HG03175 (cell line): ENCODE measurements at regions not wholly inside any gene's neighbourhood (a gene's known extent, or its start where the extent isn't known, plus 50 kb on each side); places are given as distances from the start of the nearest gene placed in this dataset.

Source experiments
- ATAC-seq: cut with Tn5 transposase; IDR thresholded peaks from one replicate; pipeline ENCODE4 v1.9.1; 2021; ENCODE audit warnings: mild to moderate bottlenecking, moderate library complexity; ENCODE audit not compliant: unreplicated experiment

DNA sequence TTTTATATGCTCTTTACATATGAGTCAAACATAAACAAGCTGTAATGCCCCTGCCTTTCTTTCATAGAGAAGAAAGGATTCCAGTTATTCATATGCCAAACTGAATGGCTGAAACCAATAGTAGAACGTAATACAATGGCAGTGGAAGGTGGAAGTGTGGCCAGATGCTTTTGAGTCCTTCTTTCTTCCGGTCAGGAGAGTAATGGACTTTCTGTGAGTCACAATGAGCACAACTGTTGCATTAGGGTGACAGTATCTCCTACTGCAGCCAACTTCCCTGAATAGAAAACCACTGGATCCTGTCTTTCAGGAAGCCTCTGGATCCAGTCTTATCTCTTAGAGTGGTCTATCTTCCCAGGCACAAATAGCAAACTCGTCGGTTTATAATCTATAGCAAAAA is 855.2 kb downstream of the MAT2B start:
- no peak for ATAC-seq

- no peak for ATAC-seq
Observed at GRCh38 chr5:164361986-164362385, 856.6 kb downstream of the MAT2B start.

DNA sequence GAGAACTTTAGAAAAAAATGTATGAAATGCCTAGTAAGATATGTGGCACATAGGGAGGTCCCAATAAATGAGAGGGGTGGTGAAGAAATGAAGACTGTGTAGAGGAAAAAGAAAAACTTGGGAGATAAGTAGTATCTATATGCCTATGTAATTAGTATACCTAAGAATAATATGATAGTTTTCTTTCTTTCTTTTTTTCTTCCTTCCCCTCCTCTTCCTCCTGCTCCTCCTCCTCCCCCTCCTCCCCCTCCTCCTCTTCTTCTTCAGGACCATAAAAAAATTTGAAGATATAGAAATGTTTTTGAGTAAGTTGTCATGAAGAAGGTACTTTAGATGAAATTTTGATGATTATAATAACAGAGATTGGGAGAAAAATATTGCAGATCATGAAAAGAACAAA is 857.4 kb downstream of the MAT2B start:
- ATAC-seq = no peak

GRCh38 chr5:164364237-164365208 is 859.1 kb downstream of the MAT2B start:
- no peak for ATAC-seq

- no peak for ATAC-seq
Observed at GRCh38 chr5:164370841-164371240, 865.4 kb downstream of the MAT2B start.

DNA sequence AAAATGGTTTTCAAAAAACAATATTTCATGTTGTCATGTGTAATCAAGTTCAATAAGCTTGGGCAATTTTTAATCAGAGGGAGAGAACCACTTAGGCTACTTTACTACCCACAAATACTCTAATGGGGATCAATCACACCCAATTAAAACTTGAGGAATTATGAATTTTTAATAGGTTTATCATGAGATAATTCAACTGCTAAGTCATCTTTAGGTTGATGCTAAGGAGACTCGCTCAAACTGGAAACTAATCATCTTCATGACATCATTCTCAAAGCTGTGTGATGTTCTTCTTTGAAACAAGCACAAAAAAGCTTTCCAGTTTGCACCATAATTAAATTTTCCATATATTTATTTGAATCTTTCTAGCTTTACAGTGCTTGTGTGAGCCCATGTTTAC is 867.5 kb downstream of the MAT2B start:
- no peak for ATAC-seq

- ATAC-seq = no peak
Observed at GRCh38 chr5:164373876-164374275, 868.5 kb downstream of the MAT2B start.

DNA sequence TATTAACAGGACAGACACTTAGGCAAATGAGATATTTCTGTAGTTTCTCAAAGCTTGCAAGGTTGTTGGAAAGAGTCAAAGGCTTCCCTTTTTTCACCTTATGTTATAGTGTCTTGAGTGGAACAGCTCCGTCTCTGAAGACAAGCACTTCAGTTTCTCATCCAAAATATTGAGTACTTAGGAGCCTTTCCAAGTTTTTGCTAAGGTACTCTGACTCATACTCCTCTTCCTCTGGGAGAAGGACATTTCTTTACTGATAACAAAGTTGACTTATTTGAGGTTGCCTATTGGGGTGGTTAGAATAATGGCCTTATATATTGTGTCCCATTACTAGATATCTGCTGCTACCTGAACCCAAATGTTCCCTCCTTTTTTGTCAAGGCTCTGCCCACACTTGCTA is 869.6 kb downstream of the MAT2B start:
- no peak for ATAC-seq

DNA sequence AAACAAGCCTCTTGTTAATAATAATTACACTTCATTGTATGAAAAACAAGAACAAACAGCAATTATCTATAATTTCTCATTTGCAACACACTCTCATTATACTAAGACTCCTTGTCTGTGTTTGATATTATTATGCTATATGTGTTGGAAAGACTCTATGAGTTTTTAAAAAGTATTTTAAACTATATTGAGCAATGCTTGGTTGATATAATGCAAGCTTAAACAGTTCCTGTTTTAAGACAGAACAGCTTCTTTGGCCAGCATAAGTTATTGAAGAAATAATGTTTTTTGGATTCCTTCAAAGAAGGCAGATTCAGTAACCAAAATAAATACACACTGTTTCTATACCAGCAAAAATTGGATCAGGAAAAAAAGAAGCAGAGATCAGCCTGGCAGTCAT is 871.4 kb downstream of the MAT2B start:
- no peak for ATAC-seq

- ATAC-seq = no peak
Observed at GRCh38 chr5:164377746-164378145, 872.3 kb downstream of the MAT2B start.

DNA sequence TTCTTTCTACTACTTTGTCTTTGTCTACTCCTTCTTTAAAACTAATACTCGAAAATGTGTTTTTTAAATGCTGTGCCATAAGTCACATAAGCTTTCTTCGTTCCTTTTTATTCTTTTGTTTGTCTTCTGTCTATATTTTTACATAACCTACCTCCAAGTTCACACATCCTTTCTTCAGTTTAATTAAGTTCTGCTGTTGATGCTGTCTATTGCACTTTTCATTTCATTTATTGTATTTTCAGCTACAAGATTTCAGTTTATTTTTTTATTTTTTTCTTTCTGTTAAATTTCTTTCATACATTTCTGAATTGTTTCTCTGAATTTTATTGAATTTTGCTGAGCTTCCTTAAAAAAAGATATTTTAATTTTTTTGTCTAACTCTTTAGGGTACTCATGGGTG is 878.2 kb downstream of the MAT2B start:
- ATAC-seq = no peak

- ATAC-seq = no peak
Observed at GRCh38 chr5:164392531-164392930, 887.1 kb downstream of the MAT2B start.

DNA sequence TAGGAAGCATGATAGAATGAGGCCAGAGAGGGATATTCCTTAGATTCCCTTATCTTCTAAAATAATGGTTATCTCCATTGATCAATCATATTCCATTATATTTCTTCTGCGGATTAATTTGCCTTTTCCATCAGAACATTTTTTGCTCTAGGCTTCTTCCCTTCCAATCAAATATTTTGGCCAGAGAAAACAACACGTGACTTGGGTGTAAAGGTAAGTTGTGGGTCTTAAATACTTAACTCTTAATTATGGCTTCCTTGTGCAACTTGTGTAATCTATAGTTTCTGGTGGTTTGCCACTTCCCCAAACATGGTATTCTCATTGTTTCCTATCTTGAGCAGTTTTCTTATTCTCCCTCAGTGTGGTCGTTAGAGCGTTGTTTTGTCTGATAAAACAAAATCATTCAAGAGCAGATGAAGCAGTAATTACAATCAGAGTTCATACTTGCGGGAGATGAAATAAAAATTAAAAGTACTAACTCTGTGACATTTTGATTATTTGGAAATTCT is 889.3 kb downstream of the MAT2B start:
- no peak for ATAC-seq

GRCh38 chr5:164412531-164412930 is 907.1 kb downstream of the MAT2B start:
- ATAC-seq = no peak

DNA sequence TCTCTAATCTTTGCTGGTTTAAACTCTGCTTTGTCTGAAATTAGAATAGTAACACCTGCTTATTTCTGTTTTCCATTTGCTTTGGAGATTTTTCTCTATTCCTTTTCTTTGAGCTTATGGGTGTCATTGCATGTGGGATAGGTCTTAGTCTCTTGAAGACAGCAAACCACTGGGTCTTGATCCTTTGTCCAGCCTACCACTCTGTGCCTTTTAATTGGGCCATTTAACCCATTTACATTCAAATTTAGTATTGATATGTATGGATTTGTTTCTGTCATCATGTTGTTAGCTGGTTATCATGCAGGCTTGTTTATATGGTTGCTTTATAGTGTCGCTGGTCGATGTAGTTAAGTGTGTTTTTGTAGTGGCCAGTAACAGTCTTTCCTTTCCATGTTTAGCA is 914.7 kb downstream of the MAT2B start:
- ATAC-seq = no peak

DNA sequence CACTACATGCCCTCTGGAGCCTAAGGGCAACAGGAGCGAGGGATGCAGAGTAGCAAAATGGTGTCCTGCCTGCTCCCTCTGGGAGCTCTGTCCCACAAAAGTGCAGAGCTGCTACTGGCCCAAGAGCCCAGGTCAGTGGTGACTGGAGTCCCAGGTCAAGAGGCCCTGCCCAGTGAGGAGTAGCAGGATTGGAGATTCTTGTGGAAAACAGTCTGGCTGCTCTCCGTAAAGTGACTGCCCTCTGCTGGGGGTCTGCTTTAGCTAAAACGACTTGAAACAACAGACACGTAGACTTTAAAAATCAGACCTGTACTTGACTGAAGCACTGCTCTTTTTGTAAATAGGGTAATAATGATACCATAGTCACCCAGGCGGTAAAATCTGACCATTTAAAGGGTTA is 917.0 kb downstream of the MAT2B start:
- ATAC-seq = no peak

GRCh38 chr5:164431634-164432304 is 926.4 kb downstream of the MAT2B start:
- ATAC-seq = no peak

DNA sequence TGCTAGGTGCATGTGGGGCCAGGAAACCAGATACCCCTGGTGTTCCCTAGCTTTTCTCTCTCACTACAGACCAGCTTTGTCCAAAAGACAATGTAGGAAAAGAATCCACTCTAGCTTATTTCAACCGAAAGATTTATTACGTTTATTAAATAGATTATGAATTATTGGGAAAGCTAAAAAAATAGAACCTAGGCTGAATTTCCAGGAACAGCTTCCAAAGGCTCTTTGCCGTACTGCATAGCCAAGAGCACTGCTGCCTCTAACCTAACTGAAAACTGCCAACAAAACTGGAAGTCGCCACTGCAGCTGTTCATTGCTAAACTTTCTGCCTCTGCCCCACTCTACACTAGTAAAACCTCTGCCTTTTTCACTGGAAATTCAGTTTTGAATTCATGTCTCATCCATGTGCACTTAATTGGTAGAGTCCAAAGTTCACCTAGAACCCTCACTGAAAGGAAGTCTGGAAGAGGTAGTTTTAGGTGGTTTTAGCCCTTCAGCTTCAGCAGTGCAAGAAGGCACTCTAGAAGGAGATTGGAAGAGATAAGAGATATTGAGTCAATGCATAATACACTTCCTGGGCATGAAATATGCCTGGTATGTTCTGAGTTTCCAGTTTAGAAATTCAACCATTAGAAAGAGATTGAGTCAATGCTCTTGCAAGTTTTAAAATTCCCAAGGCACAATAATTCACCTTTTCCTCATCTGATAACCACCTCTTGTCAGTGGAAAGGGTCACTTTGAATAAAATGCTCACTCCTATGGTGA is 927.9 kb downstream of the MAT2B start:
- no peak for ATAC-seq

DNA sequence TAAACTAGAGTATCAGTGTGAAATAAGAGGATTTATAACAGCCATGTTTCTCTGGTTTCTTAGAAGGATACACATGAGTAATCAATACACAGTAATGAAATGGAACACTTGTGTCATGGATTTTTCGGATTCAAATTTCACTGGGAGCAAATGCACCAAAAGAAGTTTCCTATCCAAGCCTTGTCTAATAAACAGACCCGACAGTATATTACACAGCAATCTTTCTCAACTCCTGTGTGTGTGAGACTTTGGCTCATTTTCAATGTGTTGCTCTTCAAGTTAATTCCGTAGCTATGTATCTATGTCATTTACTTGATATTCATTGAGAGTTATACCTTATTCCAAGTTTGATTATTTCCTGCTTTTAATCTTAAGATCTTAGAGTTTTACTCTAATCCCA is 930.2 kb downstream of the MAT2B start:
- no peak for ATAC-seq

- no peak for ATAC-seq
Observed at GRCh38 chr5:164439799-164440198, 934.4 kb downstream of the MAT2B start.

DNA sequence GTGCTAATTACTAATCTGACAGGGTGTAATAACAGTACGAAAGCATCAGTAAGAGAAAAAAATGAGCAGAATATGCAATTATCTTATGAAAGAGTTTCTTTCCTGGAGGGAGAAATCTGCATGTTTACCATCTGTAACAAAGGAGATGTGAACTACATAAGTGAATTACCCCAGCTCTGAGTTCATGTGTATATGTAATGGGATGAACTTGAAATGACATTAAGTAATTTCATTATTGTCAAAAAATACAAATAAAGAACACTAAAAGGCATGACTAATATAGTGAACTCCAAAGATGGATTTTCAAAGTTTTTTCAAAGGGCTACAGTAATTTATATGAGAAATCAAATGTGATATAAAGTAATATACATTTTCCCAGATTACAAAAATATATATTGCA is 944.0 kb downstream of the MAT2B start:
- no peak for ATAC-seq
